ENCODE measurements at regions not wholly inside any gene's neighbourhood (a gene's known extent, or its start where the extent isn't known, plus 50 kb on each side); places are given as distances from the start of the nearest gene placed in this dataset.

GRCh38 chrX:40885989-40886388, 150.6 kb upstream of the MED14 start:
- Histone ChIP-seq H3K9ac (ENCODE audit: control insufficient read depth, insufficient read depth, low read length) (no peak overlapping the region), H3K79me2 (ENCODE audit: control insufficient read depth, insufficient read depth, low read length) (no peaks in the 10 kb centered on the region), H3K9me3 (replicated peaks; ENCODE audit: control insufficient read depth, insufficient read depth, low read length) (no peaks in the 10 kb centered on the region; the same call in 2 of the 3 replicates), H3K4me2 (ENCODE audit: control insufficient read depth, insufficient read depth) (no peak overlapping the region), H3K27me3 (replicated peaks in 1 of 2; ENCODE audit: control insufficient read depth in 2 of 2, insufficient read depth in 2 of 2, low read length in 1 of 2) (no peaks in the 10 kb centered on the region), H4K20me1 (ENCODE audit: control insufficient read depth, insufficient read depth) (no peaks in the 10 kb centered on the region), H2AFZ (ENCODE audit: control insufficient read depth, low read depth, low read length) (no peak overlapping the region), H3K27ac (ENCODE audit: control insufficient read depth, insufficient read depth) (no peak overlapping the region), H3K4me3 (no peak overlapping the region), H3K4me1 (ENCODE audit: control insufficient read depth, insufficient read depth, low read length) (no peaks in the 10 kb centered on the region), H3K36me3 (ENCODE audit: control insufficient read depth in 2 of 2, insufficient read depth in 2 of 2, low read length in 1 of 2) (no peaks in the 10 kb centered on the region)
- TF ChIP-seq EGR1 (IDR thresholded peaks at IDR 0.05; ENCODE audit: borderline replicate concordance in 1 of 2, low read depth in 2 of 2, low read length in 2 of 2), result no peak
- no peak for TF ChIP-seq GABPA (IDR thresholded peaks at IDR 0.05; ENCODE audit: low read depth)
- no peak for TF ChIP-seq ATF3 (IDR thresholded peaks at IDR 0.05; ENCODE audit: borderline replicate concordance, extremely low read depth, low read depth, low read length)
- TF ChIP-seq BCL11A (IDR thresholded peaks at IDR 0.05; ENCODE audit: low read depth, low read length), result no peak
- no peak for TF ChIP-seq RBBP5 (conservative IDR thresholded peaks at IDR 0.05)
- no peak for TF ChIP-seq PAX5 (IDR thresholded peaks at IDR 0.05; ENCODE audit: borderline replicate concordance, low read depth, low read length)
- no peak for TF ChIP-seq ELK1 (IDR thresholded peaks at IDR 0.05; ENCODE audit: low read depth, low read length)
- WGBS (ENCODE audit: insufficient coverage, insufficient replicate concordance, low lambda C conversion rate, missing lambda C conversion rate), result 87% methylated on average over 4 of the region's 4 CpGs
- ChIA-PET SMC1A (ENCODE audit: uncharacterized antibody, unreplicated experiment) (interaction anchor here (1.3 kb wide), 1 partner anchor 229 kb away, joined by 5 read pairs; no protein-coding TSS in a partner anchor), POLR2A (interaction anchor here (0.8 to 1.0 kb wide), 2 partner anchors 19 to 229 kb away, joined by 3 read pairs; no protein-coding TSS in a partner anchor), CTCF (interaction anchor here (1.4 kb wide), 2 partner anchors 8 to 234 kb away, joined by 3 to 9 read pairs; no protein-coding TSS in a partner anchor), RAD21 (ENCODE audit: unreplicated experiment) (no interaction called here)
- intact Hi-C loops (cut with micrococcal nuclease; ENCODE audit: unreplicated experiment), result no loop called here
- no peak for FAIRE-seq
- ATAC-seq, result no peak
- BruUV-seq (replicated peaks), result no TSS peak
- no peak for DNase-seq (ENCODE audit: low read depth, low spot score)
- in situ Hi-C loops (cut with MboI), result no loop called here
